Nucleus accumbens (tissue), 56 donors: ENCODE measurements at regions not wholly inside any gene's neighbourhood (a gene's known extent, or its start where the extent isn't known, plus 50 kb on each side); places are given as distances from the start of the nearest gene placed in this dataset.

Source experiments
- DNase-seq, 56 donors: peaks; one replicate each; lab custom pipeline; 2025; lab: John Stamatoyannopoulos, UW

GRCh38 chr5:34476941-34477565 is 179.1 kb upstream of the RAI14 start:
- no peak for DNase-seq

- DNase-seq, result no peak
These were observed 175.2 kb upstream of the RAI14 start for GRCh38 chr5:34480810-34481528.

GRCh38 chr5:34483442-34484033 is 172.6 kb upstream of the RAI14 start:
- DNase-seq, result peak in 25 of 56 donors; percentile 12 to 58 (median 37)

DNA sequence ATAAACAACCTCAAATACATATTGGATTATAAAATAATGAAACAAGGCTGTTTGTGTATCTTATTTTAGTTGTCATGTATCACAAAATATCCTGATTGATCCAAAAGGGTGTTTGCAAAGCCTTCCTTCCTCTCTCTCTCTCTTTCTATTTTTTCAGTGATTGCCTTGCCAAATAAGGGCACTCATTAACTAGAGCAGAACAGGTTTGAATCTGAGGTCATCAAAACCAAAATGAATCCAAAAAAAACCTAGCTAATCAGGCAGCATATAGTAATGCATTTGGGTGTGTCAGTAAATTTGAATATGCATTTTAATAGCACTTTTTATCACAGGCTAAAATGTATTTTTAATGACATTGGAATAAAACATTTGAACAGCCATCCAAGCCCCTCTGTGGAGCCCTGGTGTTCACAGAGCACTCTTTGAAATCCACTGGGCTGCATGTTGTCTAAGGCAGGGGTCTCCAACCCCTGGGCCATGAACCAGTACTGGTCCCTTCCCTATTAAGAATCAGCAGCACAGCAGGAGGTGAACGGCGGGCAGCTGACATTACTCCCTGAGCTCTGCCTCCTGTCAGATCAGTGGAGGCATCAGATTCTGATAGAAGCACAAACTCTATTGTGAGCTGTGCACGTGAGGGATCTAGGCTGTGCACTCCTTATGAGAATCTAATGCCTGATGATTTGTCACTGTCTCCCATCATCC is 171.8 kb upstream of the RAI14 start:
- DNase-seq, result peak in 3 of 56 donors; percentile 16 to 42 (median 20)

DNA sequence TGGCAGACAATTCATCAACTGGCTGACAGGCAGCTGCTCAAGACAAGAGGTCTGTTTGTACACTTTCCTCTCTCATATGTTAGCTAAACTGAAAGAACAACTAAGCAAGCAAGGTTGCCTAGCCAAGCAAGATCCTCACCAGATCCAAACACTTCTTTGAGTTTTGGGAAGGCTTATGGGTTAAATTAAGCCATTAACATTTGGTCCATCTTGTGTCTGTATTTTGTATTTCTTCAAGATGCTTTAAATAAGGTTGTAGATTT is 170.4 kb upstream of the RAI14 start:
- no peak for DNase-seq

GRCh38 chr5:34486160-34486848 is 169.8 kb upstream of the RAI14 start:
- peak in 54 of 56 donors; percentile 5 to 95 (median 75) for DNase-seq

DNA sequence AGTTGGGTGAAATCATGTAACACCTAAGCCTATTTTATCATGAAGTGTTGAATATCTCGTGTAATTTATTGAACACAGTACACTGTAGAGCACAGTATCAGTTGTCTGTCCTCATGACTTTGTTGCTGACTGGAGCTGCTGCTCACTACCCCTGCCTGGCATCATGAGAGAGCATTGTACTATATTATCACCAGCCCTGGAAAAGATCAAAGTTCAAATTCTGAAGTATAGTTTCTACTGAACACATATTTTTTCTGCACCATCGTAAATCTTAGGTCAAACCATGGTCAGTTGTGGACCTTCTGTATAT is 169.3 kb upstream of the RAI14 start:
- DNase-seq, result no peak

DNA sequence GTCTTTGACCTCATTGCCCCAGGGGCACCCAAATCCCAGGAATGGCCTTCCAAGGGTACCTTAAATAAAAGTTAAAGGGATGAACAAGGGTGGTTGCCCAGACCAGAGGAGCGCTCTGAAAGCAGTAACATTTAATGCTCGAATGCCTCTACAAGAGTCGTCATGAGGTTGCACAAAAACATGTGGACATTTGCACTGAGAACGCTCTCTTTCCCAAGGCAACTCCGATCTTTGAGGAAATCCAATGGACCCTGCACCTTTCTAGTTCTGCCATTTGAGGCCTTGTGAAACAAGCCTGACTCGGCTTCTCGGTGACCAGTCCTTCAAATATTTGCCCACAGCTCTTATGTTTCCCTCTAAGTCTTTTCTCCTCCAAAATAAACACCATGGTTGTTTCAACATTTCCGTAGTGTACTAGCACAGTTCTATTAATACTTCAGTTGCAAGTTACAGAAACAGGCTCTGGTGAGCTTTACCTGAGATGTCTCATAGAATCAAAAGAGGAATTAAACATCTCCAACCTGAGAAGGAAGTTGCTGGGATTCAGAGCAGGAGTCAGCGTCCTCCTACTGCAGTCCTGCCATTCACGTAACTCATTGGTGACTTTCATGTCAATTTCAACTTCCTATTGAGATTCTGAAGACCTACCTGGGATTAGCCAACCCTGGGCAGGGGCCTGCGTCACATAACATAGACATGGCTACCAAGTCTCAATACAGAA is 168.8 kb upstream of the RAI14 start:
- DNase-seq, result no peak

DNA sequence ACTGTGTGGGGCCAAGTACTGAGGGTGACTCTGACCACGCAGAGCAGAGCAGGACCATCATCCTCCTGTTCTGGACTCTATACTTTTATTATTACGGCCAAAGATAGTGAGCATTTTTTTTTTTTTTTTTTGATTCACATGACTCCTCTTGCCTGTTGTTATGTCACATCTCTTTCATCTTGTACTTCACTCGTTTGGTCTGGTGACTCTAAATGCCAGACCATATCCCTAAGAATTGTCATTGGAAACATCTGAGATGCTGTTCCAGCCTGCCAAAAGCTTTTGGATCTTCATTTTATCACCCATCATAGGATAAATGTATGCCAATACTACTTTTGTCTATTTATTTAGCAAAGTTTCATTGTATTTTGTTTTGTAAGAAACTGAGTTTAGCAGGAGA is 168.2 kb upstream of the RAI14 start:
- no peak for DNase-seq

- no peak for DNase-seq
These were observed 167.1 kb upstream of the RAI14 start for GRCh38 chr5:34488984-34489383.

DNA sequence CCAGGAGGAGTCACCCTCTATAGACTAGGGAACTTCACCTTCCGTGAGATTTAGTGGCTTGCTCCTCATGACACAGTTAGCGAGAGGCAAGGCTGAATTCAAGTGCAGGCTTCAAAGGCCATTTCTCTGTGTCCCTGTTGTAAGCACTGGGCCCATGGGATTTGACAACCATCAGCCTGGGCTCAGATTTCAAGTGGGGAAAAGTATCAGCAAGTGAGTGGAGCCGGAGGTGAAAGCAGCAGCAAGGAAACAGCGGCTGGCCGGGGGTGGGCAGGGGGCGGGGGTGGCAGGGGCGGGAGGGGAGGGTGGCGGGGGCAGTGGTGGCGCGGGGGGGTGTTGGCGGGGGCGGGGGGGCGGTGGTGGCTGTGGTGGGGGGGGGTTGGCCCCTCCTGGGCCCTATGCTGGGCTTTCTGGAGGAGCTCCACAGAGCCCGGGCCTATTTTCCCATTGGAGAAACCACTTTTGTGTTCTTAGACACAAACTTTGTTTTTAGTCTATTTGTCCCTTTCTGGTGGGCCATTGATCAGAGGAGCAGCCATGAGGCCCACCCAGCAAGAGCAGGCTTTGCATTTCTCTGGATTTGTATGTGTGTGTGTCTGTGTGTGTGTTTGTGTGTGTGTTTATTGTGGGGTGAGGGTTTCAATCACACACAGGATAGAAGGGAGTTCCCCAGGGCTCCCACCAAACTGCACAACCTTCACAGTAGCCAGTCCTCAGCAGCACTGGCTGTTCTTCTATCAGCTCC is 165.4 kb upstream of the RAI14 start:
- no peak for DNase-seq

GRCh38 chr5:34491251-34491620 is 164.9 kb upstream of the RAI14 start:
- DNase-seq, result no peak

GRCh38 chr5:34494111-34494755 is 161.9 kb upstream of the RAI14 start:
- no peak for DNase-seq

DNA sequence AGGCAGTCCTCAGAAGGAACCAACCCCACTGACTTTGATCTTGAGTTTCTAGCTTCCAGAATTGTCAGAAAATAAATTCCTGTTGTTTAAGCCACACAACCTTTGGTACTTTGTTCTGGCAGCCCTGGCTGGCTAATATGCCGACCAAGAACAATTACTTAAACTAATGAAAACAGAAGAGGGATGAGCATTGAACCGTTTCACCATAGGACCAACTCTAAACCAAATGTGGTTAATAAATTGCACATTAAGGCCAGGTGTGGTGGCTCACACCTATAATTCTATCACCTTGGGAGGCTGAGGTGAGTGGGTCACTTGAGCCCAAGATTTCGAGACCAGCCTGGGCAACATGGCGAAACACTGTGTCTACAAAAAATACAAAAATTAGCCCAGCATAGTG is 160.9 kb upstream of the RAI14 start:
- DNase-seq, result no peak

DNA sequence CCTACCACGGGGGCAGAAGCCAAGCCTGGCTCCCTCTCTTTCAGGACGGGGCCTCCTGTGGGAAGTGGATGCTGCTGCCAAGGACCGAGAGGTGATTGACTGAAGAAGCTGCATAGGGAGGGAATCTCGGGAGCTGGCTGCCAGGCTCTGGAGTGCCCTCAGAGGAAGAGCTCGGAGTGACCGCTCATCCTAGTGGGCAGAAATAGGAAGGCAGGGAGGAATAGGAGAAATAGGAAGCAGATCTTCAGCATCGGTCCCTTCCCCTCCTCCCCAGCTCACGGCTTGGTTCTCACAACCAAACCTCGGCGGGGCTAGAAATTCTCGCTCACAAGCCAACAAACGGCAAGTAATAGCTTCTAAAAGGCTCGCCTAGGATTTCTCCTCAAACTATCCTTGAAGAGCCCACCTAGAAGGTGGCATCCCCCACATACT is 159.9 kb upstream of the RAI14 start:
- DNase-seq, result no peak

GRCh38 chr5:34496701-34497469 is 159.2 kb upstream of the RAI14 start:
- DNase-seq, result peak in 6 of 56 donors; percentile 7 to 37 (median 10)

- no peak for DNase-seq
These were observed 158.7 kb upstream of the RAI14 start for GRCh38 chr5:34497470-34497808.

- no peak for DNase-seq
These were observed 157.6 kb upstream of the RAI14 start for GRCh38 chr5:34498572-34498971.
